Muscle layer of colon (tissue), 2 donors: ENCODE measurements at regions not wholly inside any gene's neighbourhood (a gene's known extent, or its start where the extent isn't known, plus 50 kb on each side); places are given as distances from the start of the nearest gene placed in this dataset.

Source experiments
- H3K27ac ChIP-seq: one replicate; pipeline ENCODE4 v1.7.0; 2013; ENCODE audit warnings: low read depth, mild to moderate bottlenecking, low read length, moderate library complexity
- H3K27me3 ChIP-seq, 2 donors: one replicate each; pipeline ENCODE4 v1.7.0; 2013; ENCODE audit warnings: low read length in 2 of 2, mild to moderate bottlenecking in 2 of 2; ENCODE audit not compliant: insufficient read depth in 2 of 2, control insufficient read depth in 1 of 2
- H3K36me3 ChIP-seq: one replicate; pipeline ENCODE4 v1.7.0; 2013; ENCODE audit warnings: mild to moderate bottlenecking, low read length; ENCODE audit not compliant: insufficient read depth
- H3K4me1 ChIP-seq: one replicate; pipeline ENCODE4 v1.7.0; 2013; ENCODE audit warnings: mild to moderate bottlenecking, low read length; ENCODE audit not compliant: insufficient read depth
- H3K4me3 ChIP-seq, 2 donors: one replicate each; pipeline ENCODE4 v1.7.0; 2013; ENCODE audit warnings: low read length in 2 of 2, low read depth in 1 of 2, mild to moderate bottlenecking in 1 of 2, moderate library complexity in 1 of 2
- H3K9ac ChIP-seq: one replicate; pipeline ENCODE4 v1.7.0; 2013; ENCODE audit warnings: low read length
- H3K9me3 ChIP-seq: one replicate; pipeline ENCODE4 v1.7.0; 2013; ENCODE audit warnings: mild to moderate bottlenecking, low read length
- donor health status: abdominal sarcoma.
- donor health status: Adenocarcinoma of cecum.

GRCh38 chr18:30591462-30591861, 451.1 kb downstream of the DSC3 start:
- no peaks in the 10 kb centered on the region for H3K9me3 ChIP-seq
- no peak overlapping the region for H3K4me3 ChIP-seq
- no peaks in the 10 kb centered on the region for H3K36me3 ChIP-seq
- no peaks in the 10 kb centered on the region for H3K27me3 ChIP-seq
- no peaks in the 10 kb centered on the region for H3K4me1 ChIP-seq
- no peak overlapping the region for H3K9ac ChIP-seq
- H3K27ac ChIP-seq, result no peak overlapping the region

DNA sequence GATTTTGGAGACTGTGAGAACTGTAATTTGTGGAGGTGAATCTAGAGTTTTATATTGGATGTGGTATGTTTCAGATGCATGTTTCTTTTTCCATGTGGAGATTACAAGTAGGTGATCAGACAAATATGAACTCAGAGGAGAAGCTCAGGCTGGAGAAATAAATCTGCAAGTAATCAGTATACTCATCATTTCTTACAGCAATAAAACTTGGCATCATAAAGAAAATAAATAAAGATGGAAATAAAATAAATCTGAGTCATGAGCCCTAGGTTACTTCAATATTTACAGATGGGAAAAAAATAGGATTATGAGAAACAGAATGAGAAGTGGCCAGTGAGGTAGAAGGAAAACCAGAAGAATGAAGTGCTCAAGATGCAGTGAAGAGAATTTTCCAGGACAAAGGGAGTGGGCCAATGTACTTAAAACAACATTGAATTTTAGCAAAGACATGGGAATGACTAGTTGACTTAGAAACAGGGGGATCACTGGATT, 453.8 kb downstream of the DSC3 start:
- no peaks in the 10 kb centered on the region for H3K36me3 ChIP-seq
- no peak overlapping the region for H3K27ac ChIP-seq

GRCh38 chr18:30583768-30584167, 458.8 kb downstream of the DSC3 start:
- no peaks in the 10 kb centered on the region for H3K4me1 ChIP-seq
- no peaks in the 10 kb centered on the region for H3K36me3 ChIP-seq
- no peaks in the 10 kb centered on the region for H3K9me3 ChIP-seq
- no peak overlapping the region for H3K9ac ChIP-seq
- H3K27me3 ChIP-seq, result no peaks in the 10 kb centered on the region
- H3K27ac ChIP-seq, result no peak overlapping the region
- no peak overlapping the region for H3K4me3 ChIP-seq

More for the DNA sequence above, 453.8 kb downstream of the DSC3 start:
- H3K9me3 ChIP-seq, result no peaks in the 10 kb centered on the region
- no peak overlapping the region for H3K9ac ChIP-seq
- H3K27me3 ChIP-seq, result no peaks in the 10 kb centered on the region
- no peak overlapping the region for H3K4me3 ChIP-seq
- H3K4me1 ChIP-seq, result no peaks in the 10 kb centered on the region

DNA sequence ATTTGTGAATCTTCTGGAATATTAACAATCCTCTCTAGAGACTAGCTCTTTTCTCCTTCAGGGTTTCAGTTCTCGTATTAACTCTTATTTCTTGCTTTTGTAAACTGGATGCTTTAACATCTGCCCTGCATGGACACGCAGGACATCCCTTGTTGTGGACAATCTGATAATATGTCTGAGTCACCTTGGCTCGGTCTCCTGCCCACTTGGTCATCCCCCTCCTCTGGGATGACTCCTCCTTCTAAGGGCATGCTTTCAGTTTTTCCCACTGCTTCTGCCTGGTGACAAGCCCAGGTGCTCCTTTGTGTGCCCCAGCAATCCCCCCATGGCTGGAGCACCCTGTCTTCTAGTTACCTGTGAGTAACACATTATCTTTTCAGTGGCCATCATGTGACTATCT, 460.5 kb downstream of the DSC3 start:
- no peaks in the 10 kb centered on the region for H3K27me3 ChIP-seq

GRCh38 chr18:30578707-30579106, 463.8 kb downstream of the DSC3 start:
- no peak overlapping the region for H3K9ac ChIP-seq
- H3K4me1 ChIP-seq, result no peaks in the 10 kb centered on the region
- no peak overlapping the region for H3K4me3 ChIP-seq
- H3K36me3 ChIP-seq, result no peaks in the 10 kb centered on the region
- H3K27me3 ChIP-seq, result no peaks in the 10 kb centered on the region
- H3K27ac ChIP-seq, result no peak overlapping the region
- no peaks in the 10 kb centered on the region for H3K9me3 ChIP-seq

More for the DNA sequence above, 460.5 kb downstream of the DSC3 start:
- Histone ChIP-seq H3K9ac (no peak overlapping the region), H3K36me3 (no peaks in the 10 kb centered on the region), H3K4me1 (no peaks in the 10 kb centered on the region), H3K27ac (no peak overlapping the region), H3K4me3 (no peak overlapping the region), H3K9me3 (no peaks in the 10 kb centered on the region)

DNA sequence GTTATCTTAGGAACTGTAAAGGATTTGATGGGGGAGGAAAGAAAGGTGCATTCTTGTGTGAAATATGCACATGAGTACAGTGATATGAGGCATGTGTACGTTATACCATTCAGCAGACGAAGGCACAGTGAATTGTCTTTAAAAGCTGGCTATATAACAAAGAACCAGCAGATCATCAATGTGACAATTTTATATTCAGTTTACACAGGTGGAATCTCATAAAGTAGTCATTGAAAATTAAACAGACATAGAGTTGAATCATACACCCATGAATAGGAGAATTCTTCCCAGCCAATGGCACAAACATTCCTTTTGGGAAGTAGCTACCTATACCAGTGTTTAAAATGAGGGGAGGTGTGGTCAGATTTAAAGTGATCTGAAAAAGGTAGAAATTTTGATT, 470.3 kb downstream of the DSC3 start:
- no peaks in the 10 kb centered on the region for H3K9me3 ChIP-seq
- H3K4me3 ChIP-seq, result no peak overlapping the region
- H3K4me1 ChIP-seq, result no peaks in the 10 kb centered on the region
- H3K36me3 ChIP-seq, result no peaks in the 10 kb centered on the region
- H3K9ac ChIP-seq, result no peak overlapping the region
- no peak overlapping the region for H3K27ac ChIP-seq
- no peaks in the 10 kb centered on the region for H3K27me3 ChIP-seq

- Histone ChIP-seq H3K36me3 (no peaks in the 10 kb centered on the region), H3K27me3 (no peaks in the 10 kb centered on the region), H3K9ac (no peak overlapping the region), H3K4me3 (no peak overlapping the region), H3K9me3 (no peaks in the 10 kb centered on the region), H3K4me1 (no peaks in the 10 kb centered on the region), H3K27ac (no peak overlapping the region)
These were observed 474.2 kb downstream of the DSC3 start for GRCh38 chr18:30568333-30568732.

- Histone ChIP-seq H3K27ac (no peak overlapping the region), H3K36me3 (no peaks in the 10 kb centered on the region), H3K9ac (no peak overlapping the region), H3K4me3 (no peak overlapping the region), H3K27me3 (no peaks in the 10 kb centered on the region), H3K4me1 (no peaks in the 10 kb centered on the region), H3K9me3 (no peaks in the 10 kb centered on the region)
These were observed 475.7 kb downstream of the DSC3 start for GRCh38 chr18:30566877-30567276.

DNA sequence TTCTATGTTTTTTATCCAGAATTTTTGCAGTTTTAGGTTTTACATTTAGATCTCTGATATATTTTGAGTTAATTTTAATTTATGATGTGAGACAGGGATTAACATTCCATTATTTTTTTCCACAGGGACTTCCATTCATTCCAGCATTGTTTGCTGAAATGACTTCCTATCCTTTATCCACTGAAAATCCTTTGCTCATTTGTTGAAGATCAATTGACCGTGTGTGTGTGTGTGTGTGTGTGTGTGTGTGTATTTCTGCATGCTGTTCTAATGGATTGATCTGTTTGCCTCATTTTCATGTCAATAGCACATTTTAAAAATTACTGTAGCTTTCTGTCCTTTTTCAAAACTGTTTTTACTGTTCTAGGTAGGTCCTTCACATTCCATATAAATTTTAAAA, 480.3 kb downstream of the DSC3 start:
- Histone ChIP-seq H3K4me3 (no peak overlapping the region), H3K27me3 (no peaks in the 10 kb centered on the region), H3K36me3 (no peaks in the 10 kb centered on the region), H3K27ac (no peak overlapping the region), H3K9me3 (no peaks in the 10 kb centered on the region), H3K4me1 (no peaks in the 10 kb centered on the region), H3K9ac (no peak overlapping the region)

DNA sequence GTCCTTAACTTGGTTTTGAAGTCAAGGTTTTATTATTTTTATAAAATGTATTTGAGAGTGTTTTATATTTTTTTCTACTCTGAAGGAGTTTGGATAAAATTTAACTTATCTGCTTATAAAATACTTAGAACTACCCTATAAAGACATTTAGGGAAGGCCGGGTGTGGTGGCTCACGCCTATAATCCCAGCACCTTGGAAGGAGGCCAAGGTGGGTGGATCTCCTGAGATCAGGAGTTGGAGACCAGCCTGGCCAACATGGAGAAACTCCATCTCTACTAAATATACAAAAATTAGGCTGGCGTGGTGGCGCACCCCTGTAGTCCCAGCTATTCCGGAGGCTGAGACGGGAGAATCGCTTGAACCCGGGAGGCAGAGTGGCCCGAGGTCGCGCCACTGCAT, 486.4 kb downstream of the DSC3 start:
- no peaks in the 10 kb centered on the region for H3K27me3 ChIP-seq
- H3K27ac ChIP-seq, result no peak overlapping the region
- H3K4me3 ChIP-seq, result no peak overlapping the region
- H3K36me3 ChIP-seq, result no peaks in the 10 kb centered on the region
- no peaks in the 10 kb centered on the region for H3K4me1 ChIP-seq
- no peak overlapping the region for H3K9ac ChIP-seq
- H3K9me3 ChIP-seq, result no peaks in the 10 kb centered on the region

- Histone ChIP-seq H3K4me3 (no peak overlapping the region), H3K27ac (no peak overlapping the region), H3K27me3 (no peaks in the 10 kb centered on the region)
These were observed 497.1 kb downstream of the DSC3 start for GRCh38 chr18:30545393-30545792.

DNA sequence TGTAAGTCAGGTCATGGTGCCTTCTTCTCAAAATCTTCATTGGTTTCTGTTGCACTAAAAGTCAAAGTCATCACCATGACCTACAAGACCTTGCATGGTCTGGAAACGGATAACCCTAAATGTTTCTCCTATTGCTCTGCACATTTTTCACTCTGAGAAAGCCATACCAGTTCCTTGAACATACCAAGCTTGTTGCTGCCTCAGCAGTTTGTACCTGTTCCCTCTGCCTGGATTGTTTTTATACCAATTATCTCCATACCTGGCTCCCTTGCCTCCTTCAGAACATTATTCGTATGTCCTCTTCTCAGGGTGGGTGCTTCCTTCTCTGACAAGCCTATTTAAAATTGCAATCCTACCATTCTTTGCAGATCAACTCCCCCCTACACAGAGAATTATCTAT, 498.4 kb downstream of the DSC3 start:
- Histone ChIP-seq H3K4me1 (no peaks in the 10 kb centered on the region), H3K27ac (no peak overlapping the region), H3K4me3 (no peak overlapping the region)

More at GRCh38 chr18:30545393-30545792, 497.1 kb downstream of the DSC3 start:
- no peak overlapping the region for H3K9ac ChIP-seq
- no peaks in the 10 kb centered on the region for H3K36me3 ChIP-seq
- H3K4me1 ChIP-seq, result no peaks in the 10 kb centered on the region
- H3K9me3 ChIP-seq, result no peaks in the 10 kb centered on the region

More for the DNA sequence above, 498.4 kb downstream of the DSC3 start:
- H3K36me3 ChIP-seq, result no peaks in the 10 kb centered on the region
- no peak overlapping the region for H3K9ac ChIP-seq
- no peaks in the 10 kb centered on the region for H3K9me3 ChIP-seq
- H3K27me3 ChIP-seq, result no peaks in the 10 kb centered on the region
